Trophoblast cell (in vitro differentiated cells and primary cell): ENCODE measurements at regions not wholly inside any gene's neighbourhood (a gene's known extent, or its start where the extent isn't known, plus 50 kb on each side); places are given as distances from the start of the nearest gene placed in this dataset.

ENCODE experiments used
- DNase-seq, 2 donors: peaks; one replicate each; pipeline ENCODE4 v3.0.0-alpha.2; 2016
- H2AFZ ChIP-seq: 2 replicates; pipeline ENCODE4 v1.6.1; 2013; ENCODE audit warnings: low read length, moderate library complexity, mild to moderate bottlenecking; ENCODE audit not compliant: insufficient read depth, poor library complexity
- H2AK5ac ChIP-seq: 2 replicates; pipeline ENCODE4 v1.6.1; 2013; ENCODE audit warnings: mild to moderate bottlenecking, low read length
- H2BK120ac ChIP-seq: 2 replicates; pipeline ENCODE4 v1.6.1; 2013; ENCODE audit warnings: low read length, mild to moderate bottlenecking, moderate library complexity; ENCODE audit not compliant: insufficient read depth, poor library complexity
- H2BK12ac ChIP-seq: 2 replicates; pipeline ENCODE4 v1.6.1; 2013; ENCODE audit warnings: mild to moderate bottlenecking, low read length, moderate library complexity
- H2BK5ac ChIP-seq: 2 replicates; pipeline ENCODE4 v1.6.1; 2013; ENCODE audit warnings: low read length, low read depth, moderate library complexity, mild to moderate bottlenecking; ENCODE audit not compliant: poor library complexity
- H3K14ac ChIP-seq: 2 replicates; pipeline ENCODE4 v1.6.1; 2013; ENCODE audit warnings: mild to moderate bottlenecking, low read length
- H3K18ac ChIP-seq: 2 replicates; pipeline ENCODE4 v1.6.1; 2013; ENCODE audit warnings: mild to moderate bottlenecking, low read length
- H3K23ac ChIP-seq: 2 replicates; pipeline ENCODE4 v1.6.1; 2013; ENCODE audit warnings: low read length
- H3K27ac ChIP-seq: 2 replicates; pipeline ENCODE4 v1.5.1; 2013; ENCODE audit warnings: low read depth, mild to moderate bottlenecking, inconsistent platforms, low read length, moderate library complexity
- H3K27me3 ChIP-seq: 2 replicates; pipeline ENCODE4 v1.6.1; 2013; ENCODE audit warnings: inconsistent platforms, mild to moderate bottlenecking, low read length, moderate library complexity; ENCODE audit not compliant: insufficient read depth
- H3K36me3 ChIP-seq, 2 experiments: 1 replicate in 1 of 2; 2 replicates in 1 of 2; pipeline ENCODE4 v1.6.1; 2013; ENCODE audit warnings: low read length in 2 of 2, mild to moderate bottlenecking in 2 of 2, moderate library complexity in 1 of 2; ENCODE audit not compliant: insufficient read depth in 2 of 2, control insufficient read depth in 1 of 2
- H3K4ac ChIP-seq: 2 replicates; pipeline ENCODE4 v1.6.1; 2013; ENCODE audit warnings: low read depth, mild to moderate bottlenecking, low read length, moderate library complexity
- H3K4me1 ChIP-seq, 2 experiments: 1 replicate in 1 of 2; 2 replicates in 1 of 2; pipeline ENCODE4 v1.6.1; 2013; ENCODE audit warnings: low read length in 2 of 2, mild to moderate bottlenecking in 2 of 2, moderate library complexity in 1 of 2; ENCODE audit not compliant: insufficient read depth in 2 of 2, control insufficient read depth in 1 of 2
- H3K4me2 ChIP-seq: 2 replicates; pipeline ENCODE4 v1.6.1; 2013; ENCODE audit warnings: inconsistent platforms, mild to moderate bottlenecking, low read length, moderate library complexity
- H3K4me3 ChIP-seq: 2 replicates; pipeline ENCODE4 v1.5.1; 2013; ENCODE audit warnings: mild to moderate bottlenecking, low read depth, low read length, inconsistent platforms
- H3K79me1 ChIP-seq: one replicate; pipeline ENCODE4 v1.6.1; 2013; ENCODE audit warnings: low read length
- H3K79me2 ChIP-seq: 2 replicates; pipeline ENCODE4 v1.6.1; 2013; ENCODE audit warnings: low read length, mild to moderate bottlenecking; ENCODE audit not compliant: control insufficient read depth, insufficient read depth, poor library complexity
- H3K9ac ChIP-seq: 2 replicates; pipeline ENCODE4 v1.6.1; 2013; ENCODE audit warnings: mild to moderate bottlenecking, low read length
- H3K9me3 ChIP-seq: 2 replicates; pipeline ENCODE4 v1.6.1; 2013; ENCODE audit warnings: low read depth, mild to moderate bottlenecking, control low read depth, inconsistent platforms, low read length; ENCODE audit not compliant: insufficient read depth
- H4K12ac ChIP-seq: 2 replicates; pipeline ENCODE4 v1.6.1; 2013; ENCODE audit warnings: low read depth, mild to moderate bottlenecking, low read length, moderate library complexity
- H4K8ac ChIP-seq: 2 replicates; pipeline ENCODE4 v1.6.1; 2013; ENCODE audit warnings: low read depth, mild to moderate bottlenecking, low read length, moderate library complexity
- H4K91ac ChIP-seq: one replicate; pipeline ENCODE4 v1.6.1; 2013; ENCODE audit warnings: low read depth, mild to moderate bottlenecking, low read length, moderate library complexity
- WGBS: extraction: QIAGEN DNeasy Blood & Tissue Kit; methylation state at CpG from one replicate; pipeline ENCODE4 v1.1.7; 2013; ENCODE audit warnings: missing lambda C conversion rate; ENCODE audit not compliant: insufficient read length, insufficient coverage; ENCODE audit errors: extremely low coverage; 5-methylcytosine and 5-hydroxymethylcytosine counted together

DNA sequence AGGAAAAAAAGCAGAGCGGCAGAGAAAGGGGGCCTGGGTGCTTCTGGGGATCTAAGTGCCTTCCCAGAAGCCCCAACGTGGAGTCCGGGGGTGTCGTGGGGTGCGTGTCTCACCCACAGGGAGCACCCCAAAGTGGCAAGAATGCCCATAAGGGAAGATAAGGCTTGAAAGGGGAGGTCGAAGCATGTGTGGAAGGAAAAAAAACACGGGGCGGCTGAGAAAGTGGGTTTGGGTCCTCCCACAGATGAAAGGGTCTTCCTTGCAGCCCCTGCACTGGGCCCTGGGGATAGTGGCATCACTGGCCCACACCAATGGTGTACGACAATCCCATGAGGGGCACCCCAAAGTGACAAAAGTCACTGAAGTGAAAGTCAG lies 275.5 kb downstream of the ALG10 start:
- Histone ChIP-seq H3K4ac (no peak overlapping the region), H3K9ac (no peak overlapping the region), H3K79me1 (no peaks in the 10 kb centered on the region), H3K79me2 (no peaks in the 10 kb centered on the region), H4K12ac (no peak overlapping the region), H4K8ac (no peak overlapping the region), H2AK5ac (no peak overlapping the region), H2BK5ac (no peak overlapping the region), H3K9me3 (peaks cover 98% of the 10 kb centered on the region), H3K4me1 (no peaks in the 10 kb centered on the region), H2AFZ (no peak overlapping the region), H3K27me3 (no peaks in the 10 kb centered on the region), H3K27ac (no peak overlapping the region), H3K4me2 (peak overlapping the region; percentile 16), H3K14ac (no peak overlapping the region), H3K36me3 (no peaks in the 10 kb centered on the region), H2BK12ac (no peak overlapping the region), H3K4me3 (no peak overlapping the region), H2BK120ac (no peak overlapping the region), H4K91ac (no peak overlapping the region), H3K18ac (no peak overlapping the region), H3K23ac (no peak overlapping the region)
- DNase-seq = no peak
- WGBS = no CpG with 5 or more reads among the region's 9 CpGs

GRCh38 chr12:34298176-34298970 lies 276.1 kb downstream of the ALG10 start:
- Histone ChIP-seq H3K4me3 (no peak overlapping the region), H3K27me3 (no peaks in the 10 kb centered on the region), H4K12ac (no peak overlapping the region), H3K4ac (no peak overlapping the region), H3K9ac (no peak overlapping the region), H3K9me3 (peaks cover 99% of the 10 kb centered on the region), H3K27ac (no peak overlapping the region), H3K36me3 (no peaks in the 10 kb centered on the region), H2BK12ac (no peak overlapping the region), H3K14ac (no peak overlapping the region), H2BK120ac (no peak overlapping the region), H3K18ac (no peak overlapping the region), H2AFZ (no peak overlapping the region), H3K79me1 (no peaks in the 10 kb centered on the region), H3K23ac (no peak overlapping the region), H3K4me2 (peak overlapping the region; percentile 16), H2BK5ac (no peak overlapping the region), H4K8ac (no peak overlapping the region), H3K79me2 (no peaks in the 10 kb centered on the region), H3K4me1 (no peaks in the 10 kb centered on the region), H4K91ac (no peak overlapping the region), H2AK5ac (no peak overlapping the region)
- no CpG with 5 or more reads among the region's 28 CpGs for WGBS
- no peak for DNase-seq

DNA sequence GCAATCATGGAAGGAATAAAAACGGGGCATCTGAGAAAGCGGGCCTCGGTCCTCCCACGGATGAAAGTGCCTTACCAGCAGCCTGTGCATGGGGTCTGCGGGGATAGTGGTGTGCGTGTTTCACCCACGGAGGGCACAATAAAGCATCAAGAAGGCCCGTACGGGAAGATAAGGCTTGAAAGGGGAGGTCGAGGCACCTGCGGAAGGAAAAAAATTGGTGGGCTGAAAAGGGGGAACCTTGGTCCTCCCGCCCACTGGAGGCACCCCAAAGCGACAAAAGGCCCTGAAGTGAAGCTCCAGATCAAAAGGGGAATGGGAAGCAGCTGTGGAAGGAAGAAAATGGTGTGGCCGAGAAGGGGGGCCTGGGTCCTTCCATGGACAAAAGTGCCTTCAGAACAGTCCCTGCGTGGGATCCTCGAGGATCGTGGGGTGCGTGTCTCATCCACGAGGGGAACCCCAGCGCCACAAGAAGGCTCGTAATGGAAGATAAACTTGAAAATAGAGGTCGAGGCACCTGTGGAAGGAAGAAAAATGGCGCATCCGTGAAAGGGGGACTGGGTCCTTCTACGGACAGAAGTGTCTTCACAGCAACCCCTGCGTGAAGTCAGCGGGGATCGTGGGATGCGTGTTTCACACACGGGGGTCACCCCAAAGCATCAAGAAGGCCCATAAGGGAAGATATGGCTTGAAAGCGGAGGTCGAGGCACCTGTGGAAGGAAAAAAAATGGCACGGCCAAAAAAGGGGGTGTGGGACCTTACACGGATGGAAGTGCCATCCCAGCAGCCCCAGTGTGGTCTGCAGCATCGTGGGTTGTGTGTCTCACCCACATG lies 276.9 kb downstream of the ALG10 start:
- Histone ChIP-seq H3K79me2 (no peaks in the 10 kb centered on the region), H3K18ac (no peak overlapping the region), H3K27ac (no peak overlapping the region), H3K9ac (no peak overlapping the region), H2AFZ (no peak overlapping the region), H4K91ac (no peak overlapping the region), H3K4me1 (no peaks in the 10 kb centered on the region), H2BK120ac (no peak overlapping the region), H2BK5ac (no peak overlapping the region), H3K23ac (no peak overlapping the region), H3K9me3 (peaks cover 99% of the 10 kb centered on the region), H3K79me1 (no peaks in the 10 kb centered on the region), H2BK12ac (no peak overlapping the region), H3K4me3 (no peak overlapping the region), H3K14ac (no peak overlapping the region), H3K36me3 (no peaks in the 10 kb centered on the region), H4K8ac (no peak overlapping the region), H3K4ac (no peak overlapping the region), H3K27me3 (no peaks in the 10 kb centered on the region), H2AK5ac (no peak overlapping the region), H3K4me2 (no peak overlapping the region), H4K12ac (no peak overlapping the region)
- DNase-seq = no peak
- WGBS = no CpG with 5 or more reads among the region's 35 CpGs

- no peak overlapping the region for H3K9ac ChIP-seq
- no peak overlapping the region for H2AK5ac ChIP-seq
- no peak overlapping the region for H2BK5ac ChIP-seq
- no peaks in the 10 kb centered on the region for H3K36me3 ChIP-seq
- H2AFZ ChIP-seq = no peak overlapping the region
- no peak overlapping the region for H3K14ac ChIP-seq
- no peaks in the 10 kb centered on the region for H3K79me2 ChIP-seq
- H3K18ac ChIP-seq = no peak overlapping the region
- H3K4ac ChIP-seq = no peak overlapping the region
- no peak overlapping the region for H3K27ac ChIP-seq
- peaks cover 99% of the 10 kb centered on the region for H3K9me3 ChIP-seq
- no peaks in the 10 kb centered on the region for H3K4me1 ChIP-seq
- DNase-seq = no peak
- H3K27me3 ChIP-seq = no peaks in the 10 kb centered on the region
- no peaks in the 10 kb centered on the region for H3K79me1 ChIP-seq
- no CpG with 5 or more reads among the region's 16 CpGs for WGBS
- no peak overlapping the region for H2BK120ac ChIP-seq
- no peak overlapping the region for H3K4me3 ChIP-seq
- H4K12ac ChIP-seq = no peak overlapping the region
- H4K8ac ChIP-seq = no peak overlapping the region
- H2BK12ac ChIP-seq = no peak overlapping the region
- H4K91ac ChIP-seq = no peak overlapping the region
- no peak overlapping the region for H3K23ac ChIP-seq
- no peak overlapping the region for H3K4me2 ChIP-seq
Measured at GRCh38 chr12:34299802-34300193, 277.5 kb downstream of the ALG10 start.
